NOMO-1 treated with dmso at 0.1 percent for 144 hours (cell line): ENCODE measurements at regions not wholly inside any gene's neighbourhood (a gene's known extent, or its start where the extent isn't known, plus 50 kb on each side); places are given as distances from the start of the nearest gene placed in this dataset.
"Not testable (repeated sequence)": the region's sequence is repeated elsewhere in the genome, so short reads cannot be mapped to it uniquely, and the experiment has no call there.

ENCODE experiments used
- DNase-seq: peaks from one replicate; lab custom pipeline; 2025; ENCODE audit not compliant: unreplicated experiment; lab: John Stamatoyannopoulos, UW

DNA sequence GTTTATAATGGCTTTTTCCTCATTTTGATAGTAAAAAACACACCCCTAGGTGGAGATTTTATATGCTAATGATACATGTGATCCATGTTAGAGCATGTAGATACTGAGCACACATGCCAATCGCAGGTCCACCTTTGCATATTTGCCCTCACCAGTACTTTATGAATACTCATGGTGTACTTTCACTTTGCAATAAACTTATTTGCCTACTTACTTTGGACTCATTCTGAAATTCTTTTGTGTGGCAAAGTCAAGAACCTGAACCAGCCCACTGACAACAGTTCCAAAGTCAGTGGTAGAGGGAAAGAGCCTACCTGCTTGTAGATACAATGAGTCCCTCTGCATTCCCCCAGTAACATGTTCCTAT is 58.5 kb upstream of the DHRS4 start:
- DNase-seq: no peak

DNA sequence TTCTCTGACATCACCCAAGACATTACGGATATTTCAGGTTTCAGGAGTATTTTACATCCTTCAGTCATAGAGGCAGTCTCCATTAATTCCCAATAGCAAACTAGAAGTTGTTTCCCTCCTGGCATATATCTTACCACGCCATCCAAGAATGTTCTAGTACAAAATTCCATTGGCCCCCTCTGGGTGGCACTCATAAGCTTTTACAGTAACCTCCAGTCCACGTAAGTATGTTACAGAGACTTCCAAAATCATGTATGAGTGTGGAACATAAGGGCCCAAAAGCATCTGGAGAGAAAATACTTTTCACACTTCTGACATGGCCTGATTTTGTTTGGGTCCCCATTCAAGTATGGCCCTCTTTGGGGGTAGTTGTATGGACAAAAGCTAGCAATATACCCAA is 58.1 kb upstream of the DHRS4 start:
- DNase-seq: no peak

DNA sequence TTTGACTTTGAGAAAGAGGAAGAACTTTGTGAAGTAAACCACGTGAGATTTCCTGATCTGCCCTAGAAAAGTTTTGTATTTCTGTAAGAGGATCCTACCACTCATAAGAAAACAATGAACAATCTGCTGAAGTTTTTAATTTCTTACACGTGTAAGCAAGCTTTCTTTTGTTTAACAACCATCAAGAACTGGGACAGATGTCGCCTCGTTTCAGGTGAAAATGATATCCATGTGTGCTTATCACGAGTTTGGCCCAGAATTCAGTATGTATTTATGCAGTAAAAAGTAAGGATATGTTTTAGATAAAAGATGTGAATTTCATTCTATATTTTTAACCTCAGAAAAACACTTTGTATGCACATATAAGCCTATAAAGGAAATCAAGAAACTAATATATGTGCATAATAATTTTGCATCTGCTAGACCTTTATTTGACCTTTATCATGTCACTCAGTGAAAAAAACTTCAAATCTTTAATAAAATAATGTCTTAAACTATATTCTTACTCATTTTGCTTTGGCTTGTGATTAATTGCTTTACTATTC is 56.9 kb upstream of the DHRS4 start:
- DNase-seq: no peak

DNA sequence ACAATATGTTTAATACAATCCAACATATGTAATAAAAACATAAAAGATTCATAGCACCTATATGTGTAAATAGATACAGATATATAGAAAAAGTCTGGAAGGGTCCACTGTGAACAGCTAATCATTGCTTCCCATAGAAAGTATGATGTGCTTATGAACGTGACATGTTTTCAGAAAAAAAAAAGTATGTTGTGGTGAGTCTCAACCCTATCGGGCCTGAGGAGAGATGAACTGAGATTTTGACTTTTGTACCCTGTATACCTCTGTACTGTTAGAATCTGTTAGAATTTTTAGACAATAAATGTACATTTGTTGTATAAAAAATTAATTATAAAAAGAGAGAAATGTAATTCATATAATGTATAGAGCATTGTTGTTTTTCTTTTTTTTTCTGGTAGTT is 56.3 kb upstream of the DHRS4 start:
- not testable (repeated sequence) for DNase-seq

DNA sequence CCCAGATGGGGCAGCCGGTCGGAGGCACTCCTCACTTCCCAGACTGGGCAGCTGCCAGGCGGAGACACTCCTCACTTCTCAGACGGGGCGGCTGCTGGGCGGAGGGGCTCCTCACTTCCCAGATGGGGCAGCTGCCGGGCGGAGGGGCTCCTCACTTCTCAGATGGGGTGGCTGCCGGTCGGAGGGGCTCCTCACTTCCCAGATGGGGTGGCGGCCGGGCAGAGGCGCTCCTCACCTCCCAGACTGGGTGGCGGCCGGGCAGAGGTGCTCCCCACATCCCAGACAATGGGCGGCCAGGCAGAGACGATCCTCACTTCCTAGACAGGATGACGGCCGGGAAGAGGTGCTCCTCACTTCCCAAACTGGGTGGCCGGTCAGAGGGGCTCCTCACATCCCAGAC is 55.2 kb upstream of the DHRS4 start:
- not testable (repeated sequence) for DNase-seq

DNA sequence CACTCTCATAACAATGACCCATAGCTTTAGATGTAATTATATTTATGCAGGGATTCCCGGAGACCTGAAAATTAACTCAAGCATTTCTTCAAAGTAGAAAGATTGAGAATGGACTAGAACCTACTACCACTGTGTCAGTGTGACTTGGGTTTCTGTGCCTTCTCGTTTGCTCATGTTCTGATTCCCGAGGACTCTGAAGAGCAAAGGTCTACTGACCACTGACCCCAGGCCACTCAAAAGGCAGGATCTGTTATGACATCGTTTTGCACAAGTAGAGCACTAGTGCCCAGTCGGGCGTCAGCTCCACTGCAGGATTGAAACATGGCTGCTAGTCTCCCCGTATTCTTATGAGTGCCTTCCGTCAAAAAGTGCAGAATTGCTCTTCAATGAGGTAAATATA is 53.8 kb upstream of the DHRS4 start:
- no peak for DNase-seq

- no peak for DNase-seq
Observed at GRCh38 chr14:23903442-23903841, 50.1 kb upstream of the DHRS4 start.
